ENCODE measurements at regions not wholly inside any gene's neighbourhood (a gene's known extent, or its start where the extent isn't known, plus 50 kb on each side); places are given as distances from the start of the nearest gene placed in this dataset.
A peak's percentile ranks its signal among the peaks of the same experiment; 100 is the strongest.
"Not testable (repeated sequence)": the region's sequence is repeated elsewhere in the genome, so short reads cannot be mapped to it uniquely, and the experiment has no call there.

GRCh38 chr12:67091204-67091603 is 178.0 kb upstream of the CAND1 start:
- DNase-seq = no peak

GRCh38 chr12:67091678-67092077 is 177.5 kb upstream of the CAND1 start:
- no peak for DNase-seq

GRCh38 chr12:67092934-67093333 is 176.2 kb upstream of the CAND1 start:
- DNase-seq = not testable (repeated sequence)

GRCh38 chr12:67096533-67097318 is 172.4 kb upstream of the CAND1 start:
- DNase-seq = no peak

- DNase-seq = no peak
Observed at GRCh38 chr12:67099858-67100257, 169.3 kb upstream of the CAND1 start.

GRCh38 chr12:67103521-67103920 is 165.6 kb upstream of the CAND1 start:
- DNase-seq = no peak

GRCh38 chr12:67107235-67107634 is 161.9 kb upstream of the CAND1 start:
- no peak for DNase-seq

- DNase-seq = no peak
Observed at GRCh38 chr12:67107751-67108269, 161.3 kb upstream of the CAND1 start.

GRCh38 chr12:67110345-67110744 is 158.8 kb upstream of the CAND1 start:
- not testable (repeated sequence) for DNase-seq

- no peak for DNase-seq
Observed at GRCh38 chr12:67111182-67111581, 158.0 kb upstream of the CAND1 start.

- DNase-seq = no peak
Observed at GRCh38 chr12:67112586-67112985, 156.6 kb upstream of the CAND1 start.

GRCh38 chr12:67116134-67116533 is 153.0 kb upstream of the CAND1 start:
- no peak for DNase-seq

- no peak for DNase-seq
Observed at GRCh38 chr12:67122584-67122983, 146.6 kb upstream of the CAND1 start.

- no peak for DNase-seq
Observed at GRCh38 chr12:67137256-67137655, 131.9 kb upstream of the CAND1 start.

GRCh38 chr12:67141296-67142018 is 127.7 kb upstream of the CAND1 start:
- DNase-seq = no peak

GRCh38 chr12:67145692-67146091 is 123.5 kb upstream of the CAND1 start:
- no peak for DNase-seq

- DNase-seq = no peak
Observed at GRCh38 chr12:67147030-67147429, 122.1 kb upstream of the CAND1 start.

- no peak for DNase-seq
Observed at GRCh38 chr12:67147447-67147846, 121.7 kb upstream of the CAND1 start.

GRCh38 chr12:67148265-67148664 is 120.9 kb upstream of the CAND1 start:
- DNase-seq = no peak

GRCh38 chr12:67151886-67152285 is 117.3 kb upstream of the CAND1 start:
- DNase-seq = no peak

GRCh38 chr12:67152451-67152850 is 116.7 kb upstream of the CAND1 start:
- DNase-seq = no peak

GRCh38 chr12:67154901-67155300 is 114.3 kb upstream of the CAND1 start:
- no peak for DNase-seq

GRCh38 chr12:67155863-67156262 is 113.3 kb upstream of the CAND1 start:
- DNase-seq = no peak

- peak; percentile 65 for DNase-seq
Observed at GRCh38 chr12:67161322-67161918, 107.7 kb upstream of the CAND1 start.

Data from activated effector memory CD4-positive, alpha-beta T cell treated with anti-CD3 and anti-CD28 coated beads, Interleukin-2, amount 50 U/mL, for 16 hours (primary cell).